Limb (tissue), 2 donors: ENCODE measurements at regions not wholly inside any gene's neighbourhood (a gene's known extent, or its start where the extent isn't known, plus 50 kb on each side); places are given as distances from the start of the nearest gene placed in this dataset.
"Not testable (repeated sequence)": the region's sequence is repeated elsewhere in the genome, so short reads cannot be mapped to it uniquely, and the experiment has no call there.

Source experiments
- DNase-seq, 2 donors: peaks; one replicate each; pipeline ENCODE4 v3.0.0-alpha.2; 2016; ENCODE audit errors: extremely low spot score in 2 of 2

GRCh38 chr7:106524690-106525059, 136.3 kb downstream of the CCDC71L start:
- DNase-seq: no peak

- no peak for DNase-seq
Observed at GRCh38 chr7:106523482-106523881, 137.5 kb downstream of the CCDC71L start.

GRCh38 chr7:106522696-106523095, 138.3 kb downstream of the CCDC71L start:
- no peak for DNase-seq

GRCh38 chr7:106521541-106521940, 139.4 kb downstream of the CCDC71L start:
- DNase-seq: no peak

- DNase-seq: no peak
Observed at GRCh38 chr7:106520962-106521514, 139.9 kb downstream of the CCDC71L start.

- no peak for DNase-seq
Observed at GRCh38 chr7:106518967-106519366, 142.0 kb downstream of the CCDC71L start.

- DNase-seq: no peak
Observed at GRCh38 chr7:106518239-106518638, 142.7 kb downstream of the CCDC71L start.

GRCh38 chr7:106517508-106517907, 143.4 kb downstream of the CCDC71L start:
- DNase-seq: no peak

- no peak for DNase-seq
Observed at GRCh38 chr7:106515321-106515720, 145.6 kb downstream of the CCDC71L start.

- DNase-seq: no peak
Observed at GRCh38 chr7:106514881-106515280, 146.1 kb downstream of the CCDC71L start.

- DNase-seq: no peak
Observed at GRCh38 chr7:106512217-106512616, 148.7 kb downstream of the CCDC71L start.

- no peak for DNase-seq
Observed at GRCh38 chr7:106504645-106505044, 156.3 kb downstream of the CCDC71L start.

- DNase-seq: no peak
Observed at GRCh38 chr7:106504207-106504606, 156.8 kb downstream of the CCDC71L start.

- no peak for DNase-seq
Observed at GRCh38 chr7:106503626-106504025, 157.3 kb downstream of the CCDC71L start.

- DNase-seq: no peak
Observed at GRCh38 chr7:106501605-106502580, 159.1 kb downstream of the CCDC71L start.

- no peak for DNase-seq
Observed at GRCh38 chr7:106499897-106500296, 161.1 kb downstream of the CCDC71L start.

- not testable (repeated sequence) for DNase-seq
Observed at GRCh38 chr7:106498005-106498404, 163.0 kb downstream of the CCDC71L start.

GRCh38 chr7:106493041-106493731, 167.8 kb downstream of the CCDC71L start:
- no peak for DNase-seq

- DNase-seq: no peak
Observed at GRCh38 chr7:106488465-106488864, 172.5 kb downstream of the CCDC71L start.

- DNase-seq: no peak
Observed at GRCh38 chr7:106487892-106488291, 173.1 kb downstream of the CCDC71L start.

- DNase-seq: no peak
Observed at GRCh38 chr7:106486331-106486730, 174.6 kb downstream of the CCDC71L start.

GRCh38 chr7:106485919-106486318, 175.0 kb downstream of the CCDC71L start:
- DNase-seq: no peak
